ENCODE measurements at regions not wholly inside any gene's neighbourhood (a gene's known extent, or its start where the extent isn't known, plus 50 kb on each side); places are given as distances from the start of the nearest gene placed in this dataset.

GRCh38 chr7:97555857-97556421 lies 175.9 kb upstream of the TAC1 start:
- no peak for DNase-seq
- TF ChIP-seq POLR2A (IDR thresholded peaks at IDR 0.05; ENCODE audit: low read length) (no peak), GATA1 (IDR thresholded peaks at IDR 0.05; ENCODE audit: low read depth, low read length) (no peak)

- TF ChIP-seq POLR2A (IDR thresholded peaks at IDR 0.05; ENCODE audit: low read length): no peak
- no peak for TF ChIP-seq GATA1 (IDR thresholded peaks at IDR 0.05; ENCODE audit: low read depth, low read length)
Observed at GRCh38 chr7:97565665-97566064, 166.2 kb upstream of the TAC1 start.

GRCh38 chr7:97573065-97573464 lies 158.8 kb upstream of the TAC1 start:
- DNase-seq: no peak
- TF ChIP-seq POLR2A (IDR thresholded peaks at IDR 0.05; ENCODE audit: low read length) (no peak), GATA1 (IDR thresholded peaks at IDR 0.05; ENCODE audit: low read depth, low read length) (no peak)

More at GRCh38 chr7:97565665-97566064, 166.2 kb upstream of the TAC1 start:
- DNase-seq: no peak

GRCh38 chr7:97576043-97576442 lies 155.8 kb upstream of the TAC1 start:
- TF ChIP-seq GATA1 (IDR thresholded peaks at IDR 0.05; ENCODE audit: low read depth, low read length) (no peak), POLR2A (IDR thresholded peaks at IDR 0.05; ENCODE audit: low read length) (no peak)

GRCh38 chr7:97578225-97578624 lies 153.7 kb upstream of the TAC1 start:
- DNase-seq: no peak
- no peak for TF ChIP-seq GATA1 (IDR thresholded peaks at IDR 0.05; ENCODE audit: low read depth, low read length)
- no peak for TF ChIP-seq POLR2A (IDR thresholded peaks at IDR 0.05; ENCODE audit: low read length)

More at GRCh38 chr7:97576043-97576442, 155.8 kb upstream of the TAC1 start:
- DNase-seq: no peak

GRCh38 chr7:97580205-97580604 lies 151.7 kb upstream of the TAC1 start:
- no peak for DNase-seq
- TF ChIP-seq POLR2A (IDR thresholded peaks at IDR 0.05; ENCODE audit: low read length) (no peak), GATA1 (IDR thresholded peaks at IDR 0.05; ENCODE audit: low read depth, low read length) (no peak)

GRCh38 chr7:97595439-97595838 lies 136.4 kb upstream of the TAC1 start:
- TF ChIP-seq POLR2A (IDR thresholded peaks at IDR 0.05; ENCODE audit: low read length): no peak
- TF ChIP-seq GATA1 (IDR thresholded peaks at IDR 0.05; ENCODE audit: low read depth, low read length): no peak
- DNase-seq: no peak

GRCh38 chr7:97601931-97602457 lies 129.9 kb upstream of the TAC1 start:
- TF ChIP-seq GATA1 (IDR thresholded peaks at IDR 0.05; ENCODE audit: low read depth, low read length): no peak
- TF ChIP-seq POLR2A (IDR thresholded peaks at IDR 0.05; ENCODE audit: low read length): no peak

GRCh38 chr7:97620495-97620894 lies 111.4 kb upstream of the TAC1 start:
- DNase-seq: no peak
- TF ChIP-seq POLR2A (IDR thresholded peaks at IDR 0.05; ENCODE audit: low read length) (no peak), GATA1 (IDR thresholded peaks at IDR 0.05; ENCODE audit: low read depth, low read length) (no peak)

More at GRCh38 chr7:97601931-97602457, 129.9 kb upstream of the TAC1 start:
- DNase-seq: no peak

GRCh38 chr7:97623333-97623732 lies 108.6 kb upstream of the TAC1 start:
- TF ChIP-seq POLR2A (IDR thresholded peaks at IDR 0.05; ENCODE audit: low read length) (no peak), GATA1 (IDR thresholded peaks at IDR 0.05; ENCODE audit: low read depth, low read length) (no peak)
- no peak for DNase-seq

- TF ChIP-seq POLR2A (IDR thresholded peaks at IDR 0.05; ENCODE audit: low read length) (no peak), GATA1 (IDR thresholded peaks at IDR 0.05; ENCODE audit: low read depth, low read length) (no peak)
Observed at GRCh38 chr7:97630116-97630515, 101.8 kb upstream of the TAC1 start.

GRCh38 chr7:97635622-97636021 lies 96.3 kb upstream of the TAC1 start:
- TF ChIP-seq POLR2A (IDR thresholded peaks at IDR 0.05; ENCODE audit: low read length) (no peak), GATA1 (IDR thresholded peaks at IDR 0.05; ENCODE audit: low read depth, low read length) (no peak)
- no peak for DNase-seq

More at GRCh38 chr7:97630116-97630515, 101.8 kb upstream of the TAC1 start:
- no peak for DNase-seq

GRCh38 chr7:97639036-97639435 lies 92.8 kb upstream of the TAC1 start:
- no peak for DNase-seq
- TF ChIP-seq POLR2A (IDR thresholded peaks at IDR 0.05; ENCODE audit: low read length): no peak
- TF ChIP-seq GATA1 (IDR thresholded peaks at IDR 0.05; ENCODE audit: low read depth, low read length): no peak

GRCh38 chr7:97659363-97660045 lies 72.4 kb upstream of the TAC1 start:
- DNase-seq: no peak
- TF ChIP-seq GATA1 (IDR thresholded peaks at IDR 0.05; ENCODE audit: low read depth, low read length): no peak

- no peak for TF ChIP-seq GATA1 (IDR thresholded peaks at IDR 0.05; ENCODE audit: low read depth, low read length)
- no peak for TF ChIP-seq POLR2A (IDR thresholded peaks at IDR 0.05; ENCODE audit: low read length)
- no peak for DNase-seq
Observed at GRCh38 chr7:97667359-97667758, 64.5 kb upstream of the TAC1 start.
